SK-N-MC (cell line): ENCODE measurements at regions not wholly inside any gene's neighbourhood (a gene's known extent, or its start where the extent isn't known, plus 50 kb on each side); places are given as distances from the start of the nearest gene placed in this dataset.
"Not testable (repeated sequence)": the region's sequence is repeated elsewhere in the genome, so short reads cannot be mapped to it uniquely, and the experiment has no call there.

Experiments
- EZH2 ChIP-seq: fragments of 200-600 bp; sonication (generic); IDR thresholded peaks from one replicate; pipeline ENCODE4 v1.6.1; 2017; ENCODE audit warnings: antibody characterized with exemption
- FOXP2 ChIP-seq: optimal IDR thresholded peaks from 2 replicates; pipeline ENCODE3; 2011; ENCODE audit warnings: mild to moderate bottlenecking, moderate library complexity; ENCODE audit not compliant: insufficient read depth; ENCODE audit errors: extremely low read length, control extremely low read depth
- POLR2AphosphoS5 ChIP-seq: IDR thresholded peaks from 2 replicates; pipeline ENCODE4 v1.6.1; 2012; ENCODE audit warnings: mild to moderate bottlenecking, low read depth, low read length, borderline replicate concordance

- not testable (repeated sequence) for TF ChIP-seq EZH2, POLR2AphosphoS5, FOXP2
These were observed 126.6 kb upstream of the VPREB1 start for GRCh38 chr22:22117864-22118544.
